Testis (tissue), 2 donors: ENCODE measurements at regions not wholly inside any gene's neighbourhood (a gene's known extent, or its start where the extent isn't known, plus 50 kb on each side); places are given as distances from the start of the nearest gene placed in this dataset.

Source experiments
- DNase-seq: peaks from one replicate; pipeline ENCODE4 v3.0.0-alpha.2; 2019
- H3K27ac ChIP-seq, 2 donors: fragments of 200-600 bp; sonication (generic); one replicate each; pipeline ENCODE4 v1.5.1; 2019
- H3K27me3 ChIP-seq: fragments of 200-600 bp; sonication (generic); one replicate; pipeline ENCODE4 v1.5.1; 2019
- H3K36me3 ChIP-seq: fragments of 200-600 bp; sonication (generic); one replicate; pipeline ENCODE4 v1.5.1; 2017; ENCODE audit warnings: low read depth; ENCODE audit errors: missing control alignments
- H3K4me1 ChIP-seq: fragments of 200-600 bp; sonication (generic); one replicate; pipeline ENCODE4 v1.5.1; 2019
- H3K4me3 ChIP-seq, 2 donors: fragments of 200-600 bp; sonication (generic); one replicate each; pipeline ENCODE4 v1.5.1; 2017 to 2019
- H3K9me3 ChIP-seq: fragments of 200-600 bp; sonication (generic); one replicate; pipeline ENCODE4 v1.5.1; 2017
- POLR2A ChIP-seq: fragments of 450-650 bp; IDR thresholded peaks from one replicate; pipeline ENCODE4 v1.6.1; 2017; ENCODE audit warnings: antibody characterized with exemption, mild to moderate bottlenecking, moderate library complexity
- WGBS, 2 donors: methylation state at CpG; one replicate each; pipeline ENCODE4 v1.1.5; 2018; 5-methylcytosine and 5-hydroxymethylcytosine counted together
- intact Hi-C: fragments of 100-400 bp; cut with DNase I; formaldehyde crosslinking; loops from one replicate; pipeline ENCODE4 v1.15.1; 2023; ENCODE audit warnings: low total_unique reads
- TF ChIP-seq, protein P1 (sequence below), 3 experiments: fragments of 450-650 bp in 2 of 3; fragments of 200-600 bp in 1 of 3; sonication (generic) in 1 of 3; IDR thresholded peaks; one replicate each; pipeline ENCODE4 v1.5.1; 2016 to 2019; ENCODE audit warnings: antibody characterized with exemption in 3 of 3, mild to moderate bottlenecking in 2 of 3, moderate library complexity in 1 of 3

DNA sequence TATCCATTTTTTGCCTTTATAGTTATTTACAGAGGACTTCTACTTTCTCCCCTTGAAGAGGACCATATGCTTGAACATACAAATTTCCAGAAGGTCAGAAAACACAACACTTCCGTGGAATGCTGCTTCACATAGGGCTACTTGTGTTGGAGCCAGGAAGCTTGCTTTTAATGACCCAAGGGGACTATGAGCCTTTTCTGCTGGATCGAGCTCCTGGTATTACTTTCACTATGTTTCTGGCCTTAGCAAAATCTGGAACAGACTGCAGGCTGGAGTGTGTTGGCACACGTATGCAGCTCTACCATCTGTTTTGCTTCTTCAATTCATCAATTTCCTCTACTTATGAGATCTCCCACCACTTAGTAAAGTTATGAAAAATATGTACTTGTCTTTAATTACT is 69.3 kb upstream of the CBLB start:
- no peak overlapping the region for H3K4me3 ChIP-seq
- no peak for TF ChIP-seq POLR2A
- TF ChIP-seq, protein P1, sequence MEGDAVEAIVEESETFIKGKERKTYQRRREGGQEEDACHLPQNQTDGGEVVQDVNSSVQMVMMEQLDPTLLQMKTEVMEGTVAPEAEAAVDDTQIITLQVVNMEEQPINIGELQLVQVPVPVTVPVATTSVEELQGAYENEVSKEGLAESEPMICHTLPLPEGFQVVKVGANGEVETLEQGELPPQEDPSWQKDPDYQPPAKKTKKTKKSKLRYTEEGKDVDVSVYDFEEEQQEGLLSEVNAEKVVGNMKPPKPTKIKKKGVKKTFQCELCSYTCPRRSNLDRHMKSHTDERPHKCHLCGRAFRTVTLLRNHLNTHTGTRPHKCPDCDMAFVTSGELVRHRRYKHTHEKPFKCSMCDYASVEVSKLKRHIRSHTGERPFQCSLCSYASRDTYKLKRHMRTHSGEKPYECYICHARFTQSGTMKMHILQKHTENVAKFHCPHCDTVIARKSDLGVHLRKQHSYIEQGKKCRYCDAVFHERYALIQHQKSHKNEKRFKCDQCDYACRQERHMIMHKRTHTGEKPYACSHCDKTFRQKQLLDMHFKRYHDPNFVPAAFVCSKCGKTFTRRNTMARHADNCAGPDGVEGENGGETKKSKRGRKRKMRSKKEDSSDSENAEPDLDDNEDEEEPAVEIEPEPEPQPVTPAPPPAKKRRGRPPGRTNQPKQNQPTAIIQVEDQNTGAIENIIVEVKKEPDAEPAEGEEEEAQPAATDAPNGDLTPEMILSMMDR (IDR thresholded peaks at IDR 0.05): no peak
- H3K9me3 ChIP-seq: no peaks in the 10 kb centered on the region
- DNase-seq: no peak
- H3K36me3 ChIP-seq: no peaks in the 10 kb centered on the region
- intact Hi-C loops: no loop called here
- 33 to 40% methylated on average over 3 of the region's 3 CpGs for WGBS, 2 donors
- no peaks in the 10 kb centered on the region for H3K4me1 ChIP-seq
- H3K27me3 ChIP-seq: no peaks in the 10 kb centered on the region
- H3K27ac ChIP-seq: no peak overlapping the region

DNA sequence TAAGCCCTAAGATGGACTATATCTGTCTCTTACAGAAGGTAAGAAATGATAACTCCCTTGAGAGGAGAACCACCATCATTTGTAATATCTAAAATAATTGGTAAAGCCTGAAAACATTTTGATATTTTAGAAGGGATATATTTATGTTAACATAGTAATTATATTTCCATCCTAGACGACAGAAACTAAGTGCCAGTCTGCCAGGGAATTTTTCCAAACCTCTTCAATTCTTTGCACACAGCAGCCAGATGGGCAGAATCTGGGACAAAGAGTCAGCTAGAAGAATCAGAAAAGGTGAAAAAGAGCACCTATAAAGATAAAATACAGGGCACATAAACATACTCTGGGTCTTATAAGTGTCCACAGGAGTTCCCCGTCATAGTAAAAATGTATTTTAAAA is 70.0 kb upstream of the CBLB start:
- H3K9me3 ChIP-seq: no peaks in the 10 kb centered on the region
- H3K4me1 ChIP-seq: no peaks in the 10 kb centered on the region
- H3K36me3 ChIP-seq: no peaks in the 10 kb centered on the region
- no peak overlapping the region for H3K4me3 ChIP-seq
- DNase-seq: no peak
- intact Hi-C loops: no loop called here
- no peak for TF ChIP-seq POLR2A
- TF ChIP-seq, protein P1 (IDR thresholded peaks at IDR 0.05): no peak
- H3K27ac ChIP-seq: no peak overlapping the region
- H3K27me3 ChIP-seq: no peaks in the 10 kb centered on the region
- WGBS, 2 donors: 65 to 73% methylated on average over 2 of the region's 2 CpGs

DNA sequence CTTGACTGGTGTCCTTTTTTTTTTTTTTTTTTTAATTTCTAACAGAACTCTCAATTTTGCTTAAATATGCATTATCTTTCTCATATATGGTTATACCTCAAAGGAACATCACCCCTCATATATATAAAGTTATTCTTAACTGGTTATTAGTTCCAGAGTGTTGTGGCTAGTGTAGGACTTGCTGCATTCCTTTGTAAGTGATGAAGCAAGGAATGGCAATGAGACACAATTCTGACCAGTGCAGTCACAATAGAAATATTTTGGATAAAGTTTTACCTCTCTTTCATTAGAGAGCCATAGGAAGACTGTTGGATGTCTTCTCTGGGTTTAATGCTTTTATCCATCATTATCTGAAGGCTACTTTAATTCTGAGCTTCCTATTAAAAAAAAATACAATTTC is 75.5 kb upstream of the CBLB start:
- H3K9me3 ChIP-seq: no peaks in the 10 kb centered on the region
- intact Hi-C loops: no loop called here
- H3K4me1 ChIP-seq: peaks cover 3% of the 10 kb centered on the region
- no peak for DNase-seq
- H3K36me3 ChIP-seq: no peaks in the 10 kb centered on the region
- H3K27me3 ChIP-seq: no peaks in the 10 kb centered on the region
- H3K27ac ChIP-seq: no peak overlapping the region
- TF ChIP-seq, protein P1 (IDR thresholded peaks at IDR 0.05): no peak
- TF ChIP-seq POLR2A: no peak
- H3K4me3 ChIP-seq: no peak overlapping the region

DNA sequence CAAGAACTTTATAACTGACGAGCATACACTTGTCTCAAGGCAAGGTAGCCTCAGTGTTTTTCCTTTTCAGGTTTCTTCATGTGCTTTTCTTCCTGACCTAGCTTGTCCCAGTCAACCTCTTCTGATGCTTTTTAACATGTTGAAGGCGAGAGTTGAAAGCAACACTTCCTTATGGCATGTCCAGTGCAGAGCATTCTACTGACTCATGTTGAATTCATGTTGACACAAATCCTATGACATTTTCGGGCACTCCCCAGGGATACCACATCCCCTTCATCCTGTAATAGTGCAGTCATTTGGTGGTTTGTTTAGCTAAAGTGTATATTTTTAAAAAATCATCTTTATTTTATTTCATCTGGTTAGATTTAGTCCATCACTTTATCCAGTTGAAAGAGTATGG is 75.9 kb upstream of the CBLB start:
- intact Hi-C loops: no loop called here
- H3K4me3 ChIP-seq: no peak overlapping the region
- no peak for DNase-seq
- H3K27ac ChIP-seq: no peak overlapping the region
- no peak for TF ChIP-seq POLR2A
- TF ChIP-seq, protein P1 (IDR thresholded peaks at IDR 0.05): no peak
- WGBS, 2 donors: 91 to 93% methylated on average over 3 of the region's 3 CpGs
- no peaks in the 10 kb centered on the region for H3K9me3 ChIP-seq
- no peaks in the 10 kb centered on the region for H3K27me3 ChIP-seq
- no peaks in the 10 kb centered on the region for H3K36me3 ChIP-seq
- H3K4me1 ChIP-seq: peaks cover 3% of the 10 kb centered on the region

DNA sequence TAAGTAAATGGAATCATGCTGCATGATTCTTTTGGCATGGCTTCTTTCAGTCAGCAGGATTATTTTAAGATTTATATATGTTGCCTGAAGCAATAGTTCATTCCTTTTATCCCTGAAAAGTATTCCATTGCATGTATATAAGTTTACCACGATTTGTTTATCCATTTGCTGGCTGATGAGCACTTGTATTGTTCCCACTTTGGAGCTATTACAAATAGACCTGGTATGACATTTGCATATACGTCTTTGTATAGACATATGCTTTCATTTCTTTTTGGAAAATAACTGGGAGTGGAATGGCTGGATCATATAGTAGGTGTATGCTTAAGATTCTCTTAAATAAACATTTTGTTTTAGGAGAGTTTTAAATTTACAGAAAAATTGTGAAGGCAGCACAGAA is 79.3 kb upstream of the CBLB start:
- no peak for TF ChIP-seq POLR2A
- TF ChIP-seq, protein P1 (IDR thresholded peaks at IDR 0.05): no peak
- Histone ChIP-seq H3K36me3 (no peaks in the 10 kb centered on the region), H3K9me3 (no peaks in the 10 kb centered on the region), H3K4me1 (peaks cover 3% of the 10 kb centered on the region), H3K27me3 (no peaks in the 10 kb centered on the region), H3K4me3 (no peak overlapping the region), H3K27ac (no peak overlapping the region)
- WGBS, 2 donors: 94 to 96% methylated on average over 2 of the region's 2 CpGs
- intact Hi-C loops: no loop called here
- no peak for DNase-seq
